ENCODE measurements at regions not wholly inside any gene's neighbourhood (a gene's known extent, or its start where the extent isn't known, plus 50 kb on each side); places are given as distances from the start of the nearest gene placed in this dataset.

DNA sequence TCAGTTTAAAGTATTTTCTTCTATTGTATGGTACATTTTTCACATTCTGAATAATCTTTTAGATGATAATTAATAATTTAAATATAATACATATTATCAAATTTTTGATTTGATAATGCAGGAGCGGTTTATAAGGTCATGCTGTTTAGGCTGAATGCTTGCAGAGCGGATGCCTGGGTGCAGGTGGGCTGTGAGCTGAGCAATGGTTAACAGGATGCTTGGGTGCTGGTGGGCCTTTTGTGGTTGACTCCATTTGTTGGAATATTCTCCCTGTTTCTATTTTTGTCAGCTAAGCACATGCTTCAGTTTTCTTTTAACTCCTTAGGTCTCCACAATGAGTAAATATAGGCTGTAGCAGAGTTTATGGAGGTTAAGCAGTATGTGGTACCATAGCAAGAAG, 1549.3 kb downstream of the OTOL1 start:
- TF ChIP-seq, protein P1, sequence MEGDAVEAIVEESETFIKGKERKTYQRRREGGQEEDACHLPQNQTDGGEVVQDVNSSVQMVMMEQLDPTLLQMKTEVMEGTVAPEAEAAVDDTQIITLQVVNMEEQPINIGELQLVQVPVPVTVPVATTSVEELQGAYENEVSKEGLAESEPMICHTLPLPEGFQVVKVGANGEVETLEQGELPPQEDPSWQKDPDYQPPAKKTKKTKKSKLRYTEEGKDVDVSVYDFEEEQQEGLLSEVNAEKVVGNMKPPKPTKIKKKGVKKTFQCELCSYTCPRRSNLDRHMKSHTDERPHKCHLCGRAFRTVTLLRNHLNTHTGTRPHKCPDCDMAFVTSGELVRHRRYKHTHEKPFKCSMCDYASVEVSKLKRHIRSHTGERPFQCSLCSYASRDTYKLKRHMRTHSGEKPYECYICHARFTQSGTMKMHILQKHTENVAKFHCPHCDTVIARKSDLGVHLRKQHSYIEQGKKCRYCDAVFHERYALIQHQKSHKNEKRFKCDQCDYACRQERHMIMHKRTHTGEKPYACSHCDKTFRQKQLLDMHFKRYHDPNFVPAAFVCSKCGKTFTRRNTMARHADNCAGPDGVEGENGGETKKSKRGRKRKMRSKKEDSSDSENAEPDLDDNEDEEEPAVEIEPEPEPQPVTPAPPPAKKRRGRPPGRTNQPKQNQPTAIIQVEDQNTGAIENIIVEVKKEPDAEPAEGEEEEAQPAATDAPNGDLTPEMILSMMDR (conservative IDR thresholded peaks at IDR 0.05): no peak
- Histone ChIP-seq H3K4me1 (ENCODE audit: insufficient read depth, low read length) (no peaks in the 10 kb centered on the region), H4K8ac (replicated peaks; ENCODE audit: insufficient read length, low read depth, low read length) (no peak overlapping the region), H3K14ac (ENCODE audit: insufficient read depth, low read length) (no peak overlapping the region), H3K23me2 (ENCODE audit: insufficient read length, low read depth, low read length, poor library complexity, severe bottlenecking) (no peaks in the 10 kb centered on the region), H3K79me2 (ENCODE audit: insufficient read depth, low read length) (no peaks in the 10 kb centered on the region), H3K56ac (ENCODE audit: insufficient read length, low read depth, low read length) (no peak overlapping the region), H3K27me3 (ENCODE audit: insufficient read depth, low read length) (no peaks in the 10 kb centered on the region), H4K91ac (ENCODE audit: insufficient read length, low read depth, low read length) (no peak overlapping the region), H2BK12ac (ENCODE audit: insufficient read length, low read depth, low read length) (no peak overlapping the region), H3K4ac (ENCODE audit: low read depth, low read length) (no peak overlapping the region), H3K18ac (ENCODE audit: insufficient read length, low read depth, low read length) (no peak overlapping the region), H3K4me2 (ENCODE audit: insufficient read depth, insufficient read length, low read length) (no peak overlapping the region), H4K5ac (ENCODE audit: insufficient read length, low read depth, low read length) (no peak overlapping the region), H3K27ac (ENCODE audit: insufficient read length, low read depth, low read length) (no peak overlapping the region), H3K23ac (ENCODE audit: insufficient read length, low read depth, low read length) (no peak overlapping the region), H2AFZ (ENCODE audit: low read length) (no peak overlapping the region), H2BK120ac (ENCODE audit: low read depth, low read length, poor library complexity, severe bottlenecking) (no peak overlapping the region), H3T11ph (ENCODE audit: low read length) (no peak overlapping the region), H3K79me1 (ENCODE audit: insufficient read depth, low read depth, low read length, poor library complexity, severe bottlenecking) (no peaks in the 10 kb centered on the region), H4K20me1 (ENCODE audit: control insufficient read depth, insufficient read depth, insufficient read length) (no peaks in the 10 kb centered on the region), H2BK5ac (ENCODE audit: insufficient read length, low read length) (no peak overlapping the region), H3K9ac (ENCODE audit: extremely low read depth, insufficient read length, low read length) (no peak overlapping the region), H2AK5ac (ENCODE audit: insufficient read length, low read length) (no peak overlapping the region), H2BK15ac (ENCODE audit: low read depth, low read length) (no peak overlapping the region), H2BK20ac (ENCODE audit: low read depth, low read length, poor library complexity, severe bottlenecking) (no peak overlapping the region), H3K9me3 (ENCODE audit: control insufficient read depth, low read depth, low read length) (no peaks in the 10 kb centered on the region)
- Mint-ChIP-seq H3K4me3 (no peak overlapping the region), H3K9me3 (peaks cover 7 to 16% of the 10 kb centered on the region in 2 experiments; a peak in 4 of 5 replicates), H3K27ac (no peak overlapping the region), H3K36me3 (ENCODE audit: insufficient read depth in 1 of 3, low read depth in 3 of 3) (peaks cover 8 to 21% (median 14%) of the 10 kb centered on the region in 3 experiments), H3K4me1 (no peaks in the 10 kb centered on the region), H3K27me3 (ENCODE audit: low read depth) (no peaks in the 10 kb centered on the region)
- DNase-seq: no peak
- WGBS (ENCODE audit: extremely low coverage, insufficient read length, low lambda C conversion rate): no CpG with 5 or more reads among the region's 2 CpGs

Data from H9 (cell line).